ENCODE measurements at regions not wholly inside any gene's neighbourhood (a gene's known extent, or its start where the extent isn't known, plus 50 kb on each side); places are given as distances from the start of the nearest gene placed in this dataset.

DNA sequence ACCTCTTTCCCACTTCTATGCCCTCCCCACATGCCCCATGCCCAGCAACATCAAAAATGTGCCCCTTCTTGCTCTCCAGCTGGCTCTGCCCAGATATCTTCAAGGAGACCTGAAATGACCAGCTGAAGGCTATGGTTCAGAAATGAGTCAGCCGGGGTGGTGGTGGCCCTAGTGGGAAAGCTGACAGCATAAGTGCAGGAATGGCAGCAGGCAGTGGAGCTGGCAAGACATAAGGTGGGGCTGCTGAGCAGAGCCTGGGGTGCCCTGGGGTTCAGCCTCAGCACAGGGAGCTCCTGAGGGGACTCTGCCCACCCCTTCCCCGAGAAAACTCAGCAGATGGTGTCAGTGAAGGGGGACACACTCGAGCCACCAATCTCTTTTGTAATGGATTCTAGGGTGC is 593.4 kb downstream of the BUD13 start:
- FAIRE-seq (no peak), DNase-seq (ENCODE audit: insufficient read length, low spot score) (no peak)

- no peak for DNase-seq (ENCODE audit: insufficient read length, low spot score)
- no peak for FAIRE-seq
These were observed 595.1 kb downstream of the BUD13 start for GRCh38 chr11:116177521-116178210.

GRCh38 chr11:116176484-116177005 is 596.2 kb downstream of the BUD13 start:
- FAIRE-seq (no peak), DNase-seq (ENCODE audit: insufficient read length, low spot score) (no peak)

DNA sequence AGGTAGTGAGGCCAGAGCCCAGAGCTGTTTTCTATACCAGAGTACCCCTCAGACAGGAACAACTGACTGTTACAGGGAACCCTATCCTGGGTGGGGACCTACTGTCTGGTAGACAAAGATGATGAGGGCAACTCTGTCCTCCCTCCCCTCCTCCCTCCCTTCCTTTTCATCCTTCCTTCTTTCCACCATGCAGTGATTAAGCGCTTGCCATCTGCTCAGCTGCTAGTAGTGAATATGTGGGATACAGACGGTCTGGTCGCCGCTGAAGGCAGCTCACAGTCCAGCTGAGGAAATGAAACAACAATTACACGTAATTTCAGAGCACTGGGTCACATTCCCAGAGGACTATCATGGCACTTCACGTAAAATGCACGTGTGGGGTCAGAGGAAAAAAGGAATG is 597.1 kb downstream of the BUD13 start:
- DNase-seq (ENCODE audit: insufficient read length, low spot score), result no peak
- FAIRE-seq, result no peak

DNA sequence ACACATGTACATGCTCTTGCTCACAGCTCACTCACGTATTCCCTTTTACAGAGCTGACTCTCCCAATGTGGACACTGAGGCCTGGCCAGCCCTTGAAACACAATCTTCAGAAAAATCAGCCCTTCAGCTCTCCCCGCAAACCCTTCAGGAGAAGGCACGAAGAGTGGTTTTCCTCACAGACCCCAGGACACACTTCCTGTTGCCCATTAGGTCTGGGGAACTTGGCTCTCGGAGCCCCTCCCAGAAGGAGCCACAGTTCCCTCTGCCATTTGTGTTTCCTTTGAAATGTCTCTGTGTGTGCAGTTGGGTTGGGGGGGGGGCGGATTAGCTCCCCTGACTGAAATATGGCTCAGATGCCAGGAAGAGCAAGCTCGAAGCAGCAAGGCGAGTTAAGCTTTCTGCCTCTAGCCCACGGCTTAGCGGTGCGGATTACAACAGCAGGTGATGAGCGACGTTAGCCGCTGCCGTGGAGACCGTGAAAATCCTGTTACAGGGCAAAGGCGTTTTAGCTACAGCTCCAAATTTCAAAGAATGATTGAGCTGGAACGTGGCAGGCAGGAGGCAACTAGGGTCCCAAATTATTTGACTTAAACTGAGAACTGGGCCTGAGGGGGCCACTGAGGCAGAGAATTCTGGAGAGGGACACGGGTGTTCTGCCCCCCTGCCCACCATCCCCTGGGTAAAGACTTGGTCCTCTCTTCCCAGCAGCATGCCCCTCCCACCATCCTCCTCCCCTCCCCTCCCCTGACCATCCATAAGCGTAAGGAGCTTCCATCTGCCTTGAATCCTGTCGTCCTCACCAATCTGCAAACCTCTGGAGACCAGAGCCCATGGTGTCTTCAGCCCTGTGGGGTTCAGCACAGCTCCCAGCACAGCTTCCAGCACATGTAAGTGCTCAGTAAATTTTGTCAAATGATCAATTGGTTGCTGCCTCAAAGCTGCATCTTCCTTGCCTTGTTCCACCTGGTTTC is 598.6 kb downstream of the BUD13 start:
- DNase-seq (ENCODE audit: insufficient read length, low spot score) (no peak), FAIRE-seq (no peak)

DNA sequence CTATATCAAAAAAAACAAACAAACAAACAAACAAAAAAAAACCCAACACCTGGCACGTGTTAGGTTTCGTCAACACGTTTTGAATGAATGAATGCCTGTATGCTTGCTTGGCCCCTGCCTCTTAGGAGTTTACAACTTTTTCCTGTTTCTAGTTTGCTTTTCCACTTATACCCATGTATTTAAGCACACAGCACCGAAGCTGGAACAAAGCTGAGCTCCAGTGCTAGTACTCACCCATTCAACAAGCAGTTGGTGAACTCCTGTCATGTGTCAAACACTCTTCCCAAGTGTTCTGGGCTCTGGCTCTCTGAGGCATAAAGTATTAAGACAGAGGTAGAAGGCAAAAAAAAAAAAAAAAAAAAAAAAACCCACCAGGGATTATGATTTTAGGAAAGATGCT is 599.3 kb downstream of the BUD13 start:
- FAIRE-seq (no peak), DNase-seq (ENCODE audit: insufficient read length, low spot score) (no peak)

GRCh38 chr11:116172851-116173250 is 599.9 kb downstream of the BUD13 start:
- FAIRE-seq, result no peak
- no peak for DNase-seq (ENCODE audit: insufficient read length, low spot score)

DNA sequence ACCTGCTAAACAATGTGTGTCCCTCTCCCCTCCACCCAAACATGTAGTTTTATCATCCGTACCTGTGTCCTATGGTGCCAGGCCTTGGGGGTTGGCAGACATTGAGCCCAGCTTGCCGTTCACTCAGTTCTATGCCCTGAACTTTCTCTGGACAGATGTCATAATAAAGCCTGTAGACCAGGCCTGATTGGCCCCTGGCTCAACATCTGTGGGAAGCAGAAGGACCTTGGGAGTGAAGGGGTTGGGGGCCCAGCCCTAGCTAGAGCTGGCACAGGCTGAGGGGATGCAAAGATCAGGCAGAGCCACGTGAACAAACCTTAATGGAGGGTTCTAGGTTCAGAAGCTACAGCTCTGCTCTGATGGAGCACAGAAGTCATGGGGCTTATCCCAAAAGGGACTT is 600.6 kb downstream of the BUD13 start:
- FAIRE-seq (no peak), DNase-seq (ENCODE audit: insufficient read length, low spot score) (no peak)

GRCh38 chr11:116171271-116172140 is 601.3 kb downstream of the BUD13 start:
- FAIRE-seq, result no peak
- DNase-seq (ENCODE audit: insufficient read length, low spot score), result no peak

- FAIRE-seq (no peak), DNase-seq (ENCODE audit: insufficient read length, low spot score) (no peak)
These were observed 602.2 kb downstream of the BUD13 start for GRCh38 chr11:116170526-116171120.

- FAIRE-seq, result no peak
- no peak for DNase-seq (ENCODE audit: insufficient read length, low spot score)
These were observed 603.0 kb downstream of the BUD13 start for GRCh38 chr11:116169776-116170175.

DNA sequence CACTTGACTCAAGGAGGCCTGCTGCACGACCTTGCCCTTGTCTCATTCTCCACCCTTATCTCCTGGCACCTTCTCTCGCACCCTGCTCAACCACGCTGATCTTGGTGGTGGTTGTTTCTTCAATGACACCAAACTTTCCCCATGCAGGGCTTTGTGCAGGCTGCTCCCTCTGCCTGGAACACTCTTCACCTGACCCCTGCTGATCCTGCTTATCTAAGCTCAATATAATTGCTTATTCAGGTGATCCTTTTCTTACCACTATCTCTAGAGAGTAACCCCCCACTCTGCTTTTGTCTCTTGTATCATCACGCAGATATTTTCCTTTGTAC is 604.4 kb downstream of the BUD13 start:
- FAIRE-seq (no peak), DNase-seq (ENCODE audit: insufficient read length, low spot score) (no peak)

GRCh38 chr11:116167706-116168458 is 604.9 kb downstream of the BUD13 start:
- FAIRE-seq, result no peak
- DNase-seq (ENCODE audit: insufficient read length, low spot score), result no peak

DNA sequence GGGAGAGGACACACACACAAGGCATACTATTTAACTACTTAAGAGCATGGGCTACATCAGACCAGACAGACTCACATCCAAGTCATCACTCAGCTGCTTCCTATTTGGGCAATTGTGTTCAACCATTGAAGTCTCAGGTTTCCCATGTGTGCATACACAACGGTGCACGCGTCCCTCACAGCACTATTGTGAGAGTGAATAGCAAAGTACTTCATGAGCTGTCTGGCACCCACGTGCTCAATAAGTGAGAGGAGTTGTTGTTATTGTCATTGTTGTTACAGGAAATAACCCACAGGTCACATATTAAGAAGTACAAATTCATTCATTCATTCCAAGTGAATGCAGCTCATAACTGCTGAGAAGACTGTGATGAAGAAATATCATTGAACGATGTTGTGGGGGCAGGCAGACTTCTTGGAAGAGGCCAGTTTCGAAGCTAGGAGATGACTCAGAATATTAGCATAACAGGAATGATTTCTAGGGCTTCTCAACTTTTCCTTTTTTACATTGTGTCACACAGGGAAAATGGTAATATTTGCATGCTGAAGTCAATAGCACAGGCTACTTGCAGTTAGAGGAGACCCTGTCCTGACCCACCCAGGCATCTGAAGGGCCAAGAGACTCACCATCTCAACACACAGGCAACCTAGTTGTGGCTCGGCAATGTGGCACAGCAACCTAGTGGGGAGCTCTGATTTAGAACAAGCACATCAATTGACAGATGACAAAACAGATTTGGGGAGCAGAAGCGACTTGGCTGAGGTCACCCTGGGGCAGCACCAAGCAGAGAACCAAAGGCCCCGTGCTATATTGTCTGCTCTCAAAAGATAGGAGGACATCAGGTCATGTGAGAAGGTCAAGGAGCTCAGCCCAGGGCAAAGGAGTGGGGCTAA is 606.0 kb downstream of the BUD13 start:
- no peak for FAIRE-seq
- no peak for DNase-seq (ENCODE audit: insufficient read length, low spot score)

DNA sequence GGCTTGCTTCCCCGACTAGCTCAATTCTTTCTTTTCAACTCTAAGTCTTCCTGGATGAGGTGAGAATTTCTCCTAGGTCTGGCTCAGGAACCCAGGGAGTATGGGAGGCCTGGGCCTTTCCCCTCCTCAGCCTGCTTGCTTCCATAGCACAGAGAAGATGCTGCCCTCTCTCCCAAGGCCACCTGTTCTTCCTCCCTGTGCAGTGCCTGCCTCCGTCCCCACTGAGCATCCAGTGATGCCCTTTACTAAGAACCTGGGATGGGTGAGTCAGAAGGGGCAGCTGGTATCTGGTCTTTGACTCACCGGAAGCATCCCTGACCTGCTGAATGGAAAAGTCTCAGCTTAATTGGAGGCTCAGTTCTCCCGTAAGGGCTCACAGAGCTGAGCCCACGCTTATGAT is 607.9 kb downstream of the BUD13 start:
- DNase-seq (ENCODE audit: insufficient read length, low spot score) (no peak), FAIRE-seq (no peak)

GRCh38 chr11:116162886-116163230 is 609.9 kb downstream of the BUD13 start:
- no peak for DNase-seq (ENCODE audit: insufficient read length, low spot score)
- FAIRE-seq, result no peak

DNA sequence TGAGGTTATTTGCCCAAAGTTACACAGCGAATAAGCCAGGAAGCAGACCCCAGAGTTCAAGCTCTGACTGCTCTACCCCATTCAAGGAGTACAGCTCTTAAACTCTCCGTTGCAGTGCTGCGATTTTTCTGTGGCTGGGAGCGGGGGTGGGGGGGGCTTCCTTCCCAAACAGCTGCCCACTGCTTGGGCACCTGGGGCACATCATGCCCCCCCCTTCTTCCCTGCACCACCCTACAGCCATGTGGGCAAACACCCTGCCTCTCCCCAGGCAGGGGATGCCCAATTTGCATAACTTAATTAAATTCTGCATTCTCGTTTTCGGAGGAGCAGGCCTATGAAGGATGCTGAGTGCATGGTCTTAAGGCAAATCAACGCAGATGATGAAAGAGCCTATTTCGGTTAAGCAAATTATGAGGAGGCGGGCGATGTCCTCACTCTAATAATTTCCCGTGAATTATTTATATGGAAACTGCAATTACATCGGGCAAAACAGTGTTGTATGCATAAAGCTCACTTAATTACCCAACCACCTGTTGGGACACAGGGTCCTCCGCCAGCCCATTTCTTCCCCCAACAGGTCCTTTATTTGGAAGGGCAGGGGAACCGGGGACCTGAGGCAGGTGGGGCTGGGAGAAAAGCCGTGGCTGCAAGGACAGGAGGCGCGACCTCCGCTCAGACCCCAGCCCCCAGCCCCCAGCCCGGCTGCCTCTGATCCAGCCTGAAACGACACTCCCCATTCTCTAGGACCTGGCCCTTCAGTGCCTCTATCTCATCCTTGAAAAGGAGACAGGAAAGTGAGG is 610.5 kb downstream of the BUD13 start:
- DNase-seq (ENCODE audit: insufficient read length, low spot score) (no peak), FAIRE-seq (no peak)

GRCh38 chr11:116148645-116149044 is 624.1 kb downstream of the BUD13 start:
- DNase-seq (ENCODE audit: insufficient read length, low spot score) (no peak), FAIRE-seq (no peak)
